Keratinocyte (primary cell): ENCODE measurements at regions not wholly inside any gene's neighbourhood (a gene's known extent, or its start where the extent isn't known, plus 50 kb on each side); places are given as distances from the start of the nearest gene placed in this dataset.

Source experiments
- DNase-seq: peaks from one replicate; pipeline ENCODE4 v3.0.0-alpha.2; 2011; ENCODE audit warnings: low read depth, missing footprints, low spot score
- FAIRE-seq: peaks from 2 replicates; lab custom pipeline; 2011; peaks lifted over from hg19 to GRCh38; lab: Jason Lieb, UNC
- H2AFZ ChIP-seq: 2 replicates; pipeline ENCODE4 v1.6.0; 2012; ENCODE audit warnings: low read length, control low read depth, inconsistent platforms; ENCODE audit not compliant: control insufficient read depth
- H3K27ac ChIP-seq: 2 replicates; pipeline ENCODE4 v1.5.1; 2011; ENCODE audit warnings: low read length; ENCODE audit not compliant: control insufficient read depth, insufficient read depth
- H3K27me3 ChIP-seq: 3 replicates; pipeline ENCODE4 v1.6.0; 2011; ENCODE audit warnings: low read length; ENCODE audit not compliant: control insufficient read depth, insufficient read depth; ENCODE audit errors: extremely low read depth
- H3K36me3 ChIP-seq, 2 experiments: 2 replicates in 1 of 2; 3 replicates in 1 of 2; pipeline ENCODE4 v1.5.1; 2011; ENCODE audit warnings: low read length in 2 of 2, mild to moderate bottlenecking in 1 of 2; ENCODE audit not compliant: control insufficient read depth in 2 of 2, insufficient read depth in 2 of 2; ENCODE audit errors: extremely low read depth in 1 of 2
- H3K4me1 ChIP-seq: 3 replicates; pipeline ENCODE4 v1.5.1; 2011; ENCODE audit warnings: low read length; ENCODE audit not compliant: control insufficient read depth, insufficient read depth; ENCODE audit errors: extremely low read depth
- H3K4me2 ChIP-seq: 3 replicates; pipeline ENCODE4 v1.6.0; 2011; ENCODE audit warnings: low read depth, low read length; ENCODE audit not compliant: control insufficient read depth, insufficient read depth; ENCODE audit errors: extremely low read depth
- H3K4me3 ChIP-seq, 3 experiments: fragments of 200-600 bp in 1 of 3; sonication (generic) in 1 of 3; 2 replicates in 2 of 3; 3 replicates in 1 of 3; pipeline ENCODE4 v1.5.1; 2011 to 2016; ENCODE audit warnings: low read length in 3 of 3, mild to moderate bottlenecking in 3 of 3, control low read depth in 2 of 3, inconsistent platforms in 1 of 3, low read depth in 1 of 3, mixed read lengths in 1 of 3, mixed run types in 1 of 3, moderate library complexity in 1 of 3; ENCODE audit not compliant: control insufficient read depth in 2 of 3, insufficient read depth in 2 of 3; ENCODE audit errors: extremely low read depth in 1 of 3
- H3K79me2 ChIP-seq: 2 replicates; pipeline ENCODE4 v1.6.0; 2012; ENCODE audit warnings: low read length; ENCODE audit not compliant: control insufficient read depth, insufficient read depth
- H3K9ac ChIP-seq: 3 replicates; pipeline ENCODE4 v1.6.0; 2011; ENCODE audit warnings: low read length; ENCODE audit not compliant: control insufficient read depth, insufficient read depth; ENCODE audit errors: extremely low read depth
- H3K9me1 ChIP-seq: 3 replicates; pipeline ENCODE4 v1.6.0; 2011; ENCODE audit warnings: low read length; ENCODE audit not compliant: control insufficient read depth, insufficient read depth; ENCODE audit errors: extremely low read depth
- H3K9me3 ChIP-seq: 2 replicates; pipeline ENCODE4 v1.5.1; 2012; ENCODE audit warnings: low read depth, low read length; ENCODE audit not compliant: control insufficient read depth
- H4K20me1 ChIP-seq: 3 replicates; pipeline ENCODE4 v1.6.0; 2011; ENCODE audit warnings: low read length; ENCODE audit not compliant: control insufficient read depth, insufficient read depth; ENCODE audit errors: extremely low read depth
- CTCF ChIP-seq, 3 experiments: IDR thresholded peaks in 1 of 3; conservative IDR thresholded peaks in 1 of 3; optimal IDR thresholded peaks in 1 of 3; 2 replicates in 2 of 3; 3 replicates in 1 of 3; pipeline versions ENCODE3 to v1.5.1; 2011; ENCODE audit warnings: low read length in 3 of 3, mild to moderate bottlenecking in 3 of 3, moderate library complexity in 2 of 3, control low read depth in 1 of 3, inconsistent platforms in 1 of 3; ENCODE audit not compliant: insufficient read depth in 2 of 3; ENCODE audit errors: extremely low read depth in 1 of 3
- EZH2 ChIP-seq: IDR thresholded peaks from one replicate; pipeline ENCODE4 v1.6.1; 2012; ENCODE audit warnings: inconsistent platforms, mild to moderate bottlenecking, low read length, moderate library complexity
- dilution Hi-C: fragments of 300-500 bp; cut with MboI; formaldehyde crosslinking; loops from one replicate; pipeline ENCODE4 v1.7.0; 2020; ENCODE audit warnings: low sequenced_read_pairs; ENCODE audit not compliant: extremely low pct_ligation_motif_present

DNA sequence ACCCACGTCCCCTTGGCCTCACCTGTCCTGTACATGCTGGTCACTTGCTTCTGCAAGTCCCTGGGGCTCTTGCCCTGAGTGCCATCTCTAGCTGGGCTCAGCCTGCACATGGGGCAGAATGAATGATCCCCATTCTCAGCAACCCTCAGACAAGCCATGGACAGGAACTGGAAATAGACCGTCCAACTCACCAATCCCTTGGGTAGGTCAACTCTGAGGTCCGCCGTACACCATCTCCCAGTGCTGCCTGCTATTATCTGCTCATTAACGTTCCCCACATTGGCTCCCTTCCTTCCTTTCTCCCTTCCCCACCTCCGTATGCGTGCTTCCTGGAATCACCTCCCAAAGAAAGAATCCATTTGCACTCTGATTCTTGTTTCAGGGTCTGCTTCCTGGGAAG is 335.0 kb downstream of the SFMBT2 start:
- no peaks in the 10 kb centered on the region for H3K79me2 ChIP-seq
- dilution Hi-C loops = no loop called here
- no peak for DNase-seq
- no peak overlapping the region for H3K9ac ChIP-seq
- H3K4me2 ChIP-seq = no peak overlapping the region
- no peaks in the 10 kb centered on the region for H3K4me1 ChIP-seq
- H4K20me1 ChIP-seq = no peaks in the 10 kb centered on the region
- H3K36me3 ChIP-seq = no peaks in the 10 kb centered on the region
- no peaks in the 10 kb centered on the region for H3K9me1 ChIP-seq
- H2AFZ ChIP-seq = no peak overlapping the region
- H3K4me3 ChIP-seq = no peak overlapping the region
- no peak for TF ChIP-seq CTCF (optimal IDR thresholded peaks at IDR 0.05 in 1 of 3, IDR thresholded peaks at IDR 0.05 in 1 of 3, conservative IDR thresholded peaks at IDR 0.05 in 1 of 3; ENCODE audit: extremely low read depth in 1 of 3, insufficient read depth in 2 of 3, low read length in 3 of 3)
- TF ChIP-seq EZH2 = no peak
- FAIRE-seq = no peak
- H3K27ac ChIP-seq = no peak overlapping the region
- H3K9me3 ChIP-seq = no peaks in the 10 kb centered on the region
- H3K27me3 ChIP-seq = no peaks in the 10 kb centered on the region

GRCh38 chr10:7075110-7075509 is 335.7 kb downstream of the SFMBT2 start:
- H3K4me2 ChIP-seq = no peak overlapping the region
- TF ChIP-seq CTCF (optimal IDR thresholded peaks at IDR 0.05 in 1 of 3, IDR thresholded peaks at IDR 0.05 in 1 of 3, conservative IDR thresholded peaks at IDR 0.05 in 1 of 3; ENCODE audit: extremely low read depth in 1 of 3, insufficient read depth in 2 of 3, low read length in 3 of 3) (no peak), EZH2 (no peak)
- no peak for FAIRE-seq

More at GRCh38 chr10:7075110-7075509, 335.7 kb downstream of the SFMBT2 start:
- Histone ChIP-seq H4K20me1 (no peaks in the 10 kb centered on the region), H3K9ac (no peak overlapping the region), H3K9me1 (no peaks in the 10 kb centered on the region), H3K36me3 (no peaks in the 10 kb centered on the region), H3K9me3 (no peaks in the 10 kb centered on the region), H3K4me1 (no peaks in the 10 kb centered on the region), H3K79me2 (no peaks in the 10 kb centered on the region), H3K4me3 (no peak overlapping the region), H3K27ac (no peak overlapping the region), H3K27me3 (no peaks in the 10 kb centered on the region), H2AFZ (no peak overlapping the region)
- no peak for DNase-seq
- dilution Hi-C loops = no loop called here
